NCI-H1417 (cell line): ENCODE measurements at regions not wholly inside any gene's neighbourhood (a gene's known extent, or its start where the extent isn't known, plus 50 kb on each side); places are given as distances from the start of the nearest gene placed in this dataset.
A peak's percentile ranks its signal among the peaks of the same experiment; 100 is the strongest.
"Not testable (repeated sequence)": the region's sequence is repeated elsewhere in the genome, so short reads cannot be mapped to it uniquely, and the experiment has no call there.

Source experiments
- DNase-seq, 3 experiments: peaks; one replicate each; lab custom pipeline; 2025; lab: John Stamatoyannopoulos, UW

- peak in 1 of 3 experiments; percentile 58 for DNase-seq
Observed at GRCh38 chr13:62839338-62839737, 1423.7 kb upstream of the PCDH20 start.

- DNase-seq, result peak in 1 of 3 experiments; percentile 58
Observed at GRCh38 chr13:62838929-62839328, 1423.3 kb upstream of the PCDH20 start.

GRCh38 chr13:62837895-62838294 is 1422.2 kb upstream of the PCDH20 start:
- no peak for DNase-seq

GRCh38 chr13:62829486-62829885 is 1413.8 kb upstream of the PCDH20 start:
- no peak for DNase-seq

GRCh38 chr13:62799931-62800436 is 1384.3 kb upstream of the PCDH20 start:
- no peak for DNase-seq

- DNase-seq, result no peak
Observed at GRCh38 chr13:62799038-62799535, 1383.4 kb upstream of the PCDH20 start.

GRCh38 chr13:62793850-62794249 is 1378.2 kb upstream of the PCDH20 start:
- DNase-seq, result no peak

- DNase-seq, result no peak
Observed at GRCh38 chr13:62781866-62782265, 1366.2 kb upstream of the PCDH20 start.

GRCh38 chr13:62779161-62779560 is 1363.5 kb upstream of the PCDH20 start:
- DNase-seq, result no peak

GRCh38 chr13:62767473-62767872 is 1351.8 kb upstream of the PCDH20 start:
- no peak for DNase-seq

GRCh38 chr13:62760724-62761123 is 1345.1 kb upstream of the PCDH20 start:
- no peak for DNase-seq

GRCh38 chr13:62747629-62748028 is 1332.0 kb upstream of the PCDH20 start:
- no peak for DNase-seq

GRCh38 chr13:62747152-62747551 is 1331.5 kb upstream of the PCDH20 start:
- no peak for DNase-seq

GRCh38 chr13:62729746-62730145 is 1314.1 kb upstream of the PCDH20 start:
- not testable (repeated sequence) for DNase-seq

GRCh38 chr13:62721893-62722292 is 1306.2 kb upstream of the PCDH20 start:
- DNase-seq, result no peak

GRCh38 chr13:62711948-62712347 is 1296.3 kb upstream of the PCDH20 start:
- DNase-seq, result not testable (repeated sequence)

GRCh38 chr13:62710787-62711186 is 1295.1 kb upstream of the PCDH20 start:
- DNase-seq, result peak in 1 of 3 experiments; percentile 39

GRCh38 chr13:62706048-62706447 is 1290.4 kb upstream of the PCDH20 start:
- no peak for DNase-seq

GRCh38 chr13:62704875-62705274 is 1289.2 kb upstream of the PCDH20 start:
- DNase-seq, result peak in 1 of 3 experiments; percentile 66

- DNase-seq, result peak in 2 of 3 experiments; percentile 42 to 89
Observed at GRCh38 chr13:62702502-62702901, 1286.9 kb upstream of the PCDH20 start.

GRCh38 chr13:62697701-62698100 is 1282.1 kb upstream of the PCDH20 start:
- DNase-seq, result no peak

GRCh38 chr13:62696490-62696889 is 1280.8 kb upstream of the PCDH20 start:
- DNase-seq, result no peak

GRCh38 chr13:62687732-62688131 is 1272.1 kb upstream of the PCDH20 start:
- peak in 1 of 3 experiments; percentile 28 for DNase-seq

GRCh38 chr13:62684359-62684758 is 1268.7 kb upstream of the PCDH20 start:
- DNase-seq, result peak in 1 of 3 experiments; percentile 64
